ENCODE measurements at regions not wholly inside any gene's neighbourhood (a gene's known extent, or its start where the extent isn't known, plus 50 kb on each side); places are given as distances from the start of the nearest gene placed in this dataset.

GRCh38 chr1:5683446-5683845 is 308.8 kb downstream of the NPHP4 start (continued):
- TF ChIP-seq REST (IDR thresholded peaks at IDR 0.05; ENCODE audit: unreplicated experiment) = no peak
- no peak for TF ChIP-seq ETS1 (IDR thresholded peaks at IDR 0.05)
- no peak for TF ChIP-seq CTCF (conservative IDR thresholded peaks at IDR 0.05; ENCODE audit: low read depth in 2 of 2)
- no peak for TF ChIP-seq POLR2AphosphoS5 (IDR thresholded peaks at IDR 0.05; ENCODE audit: low read depth)
- no peak for TF ChIP-seq CREB1 (CRISPR knock-in tag; IDR thresholded peaks at IDR 0.05; ENCODE audit: low read depth)

DNA sequence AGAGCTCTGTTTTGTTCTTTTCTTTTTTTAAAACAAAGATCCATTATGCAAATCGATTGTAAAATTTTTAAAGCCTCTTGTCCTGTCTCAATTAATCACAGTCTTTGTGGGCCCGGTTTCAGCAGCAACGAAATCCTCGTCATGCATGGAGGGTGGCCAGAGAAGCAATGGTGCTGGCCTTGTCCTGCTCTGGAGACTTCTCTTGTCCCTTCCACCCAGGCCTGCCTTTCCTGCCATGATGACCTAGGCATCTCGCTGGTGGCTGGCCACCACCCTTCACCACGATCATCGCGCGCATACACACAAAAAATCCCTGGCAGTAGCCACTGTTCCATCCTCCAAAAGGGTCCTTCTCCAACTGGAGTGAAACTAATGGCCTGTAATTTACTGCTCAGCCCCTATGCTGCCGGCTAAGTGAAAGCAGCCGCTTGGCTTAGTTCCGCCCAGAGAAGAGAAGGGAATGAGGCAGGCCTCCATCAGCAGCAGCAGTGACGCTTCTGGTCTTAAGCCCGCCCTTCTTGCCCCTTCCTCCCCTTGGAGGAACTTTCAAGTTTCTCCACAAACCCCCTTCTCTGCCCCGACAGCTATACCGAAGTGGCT is 309.5 kb downstream of the NPHP4 start:
- Histone ChIP-seq H4K20me1 (replicated peaks; ENCODE audit: insufficient read depth) (no peaks in the 10 kb centered on the region), H3K4me1 (ENCODE audit: insufficient read depth) (no peaks in the 10 kb centered on the region), H3K27ac (ENCODE audit: low read depth) (no peak overlapping the region), H3K27me3 (ENCODE audit: insufficient read depth) (no peaks in the 10 kb centered on the region), H3F3A (replicated peaks; ENCODE audit: low read depth) (no peaks in the 10 kb centered on the region), H3K9me2 (ENCODE audit: insufficient read depth) (no peaks in the 10 kb centered on the region), H3K79me2 (replicated peaks; ENCODE audit: insufficient read depth) (no peaks in the 10 kb centered on the region), H3K4me3 (no peak overlapping the region), H2AFZ (no peak overlapping the region), H3K36me3 (ENCODE audit: insufficient read depth) (no peaks in the 10 kb centered on the region; the same call in 1 of the 2 replicates), H3K4me2 (no peak overlapping the region)
- ATAC-seq (no peak), DNase-seq (ENCODE audit: low spot score) (no peak)
- Mint-ChIP-seq H3K27ac (no peak overlapping the region), H3K9me3 (peaks cover 2% of the 10 kb centered on the region; the same call in 1 of the 3 replicates), H3K4me3 (no peak overlapping the region), H3K4me1 (peaks cover 5% of the 10 kb centered on the region; the same call in 1 of the 3 replicates), H3K36me3 (ENCODE audit: low read depth) (no peaks in the 10 kb centered on the region), H3K27me3 (ENCODE audit: insufficient read depth, low read depth, poor library complexity) (peaks cover 13% of the 10 kb centered on the region)
- no peak for TF ChIP-seq ZNF331 (CRISPR knock-in tag; IDR thresholded peaks at IDR 0.05; ENCODE audit: low read depth)
- no peak for TF ChIP-seq POLR2AphosphoS5 (IDR thresholded peaks at IDR 0.05; ENCODE audit: low read depth)
- no peak for TF ChIP-seq CTCF (conservative IDR thresholded peaks at IDR 0.05; ENCODE audit: low read depth in 2 of 2)
- no peak for TF ChIP-seq EZH2phosphoT487 (IDR thresholded peaks at IDR 0.05; ENCODE audit: unreplicated experiment)
- TF ChIP-seq ZNF114 (CRISPR knock-in tag; IDR thresholded peaks at IDR 0.05) = no peak
- TF ChIP-seq EZH2 (IDR thresholded peaks at IDR 0.05; ENCODE audit: low read depth, unreplicated experiment) = no peak
- no peak for TF ChIP-seq STAT1 (IDR thresholded peaks at IDR 0.05; ENCODE audit: unreplicated experiment)
- no peak for TF ChIP-seq CREB1 (CRISPR knock-in tag; IDR thresholded peaks at IDR 0.05; ENCODE audit: low read depth)
- no peak for TF ChIP-seq JUNB (IDR thresholded peaks at IDR 0.05; ENCODE audit: unreplicated experiment)
- TF ChIP-seq NANOG (IDR thresholded peaks at IDR 0.05; ENCODE audit: borderline replicate concordance) = no peak
